ENCODE measurements at regions not wholly inside any gene's neighbourhood (a gene's known extent, or its start where the extent isn't known, plus 50 kb on each side); places are given as distances from the start of the nearest gene placed in this dataset.
A peak's percentile ranks its signal among the peaks of the same experiment; 100 is the strongest.

GRCh38 chr16:85356157-85356556, 243.9 kb upstream of the CIBAR2 start:
- no peak for DNase-seq (ENCODE audit: low read depth in 2 of 2, low spot score in 1 of 2)

- DNase-seq (ENCODE audit: low read depth in 2 of 2, low spot score in 1 of 2): no peak
These were observed 245.1 kb upstream of the CIBAR2 start for GRCh38 chr16:85357323-85357722.

- DNase-seq (ENCODE audit: low read depth in 2 of 2, low spot score in 1 of 2): no peak
These were observed 245.7 kb upstream of the CIBAR2 start for GRCh38 chr16:85357924-85358505.

DNA sequence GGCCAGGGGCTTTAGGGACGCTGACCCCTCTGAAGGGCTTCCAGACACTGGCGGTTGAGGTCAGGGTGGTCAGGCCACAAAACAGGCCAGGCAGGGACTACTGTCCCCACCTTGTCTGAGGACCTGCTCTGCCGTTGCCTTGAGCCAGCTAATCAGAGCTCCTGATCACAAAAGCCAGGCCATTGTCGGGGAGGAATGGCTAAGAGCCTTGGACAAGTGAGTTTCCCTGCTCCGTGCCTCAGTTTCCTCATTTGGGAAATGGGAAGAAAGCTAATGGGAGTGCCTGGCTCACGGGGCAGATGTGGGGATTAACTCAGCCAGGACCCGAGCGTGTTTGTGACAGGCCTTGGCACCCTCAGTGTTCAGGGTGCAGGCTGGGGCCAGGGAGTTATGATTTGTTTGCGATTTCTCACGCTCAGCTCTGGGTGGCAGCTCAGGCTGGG, 246.5 kb upstream of the CIBAR2 start:
- no peak for DNase-seq (ENCODE audit: low read depth in 2 of 2, low spot score in 1 of 2)

- no peak for DNase-seq (ENCODE audit: low read depth in 2 of 2, low spot score in 1 of 2)
These were observed 247.0 kb upstream of the CIBAR2 start for GRCh38 chr16:85359147-85359822.

GRCh38 chr16:85360323-85361277, 248.3 kb upstream of the CIBAR2 start:
- DNase-seq (ENCODE audit: low read depth in 2 of 2, low spot score in 1 of 2): no peak

DNA sequence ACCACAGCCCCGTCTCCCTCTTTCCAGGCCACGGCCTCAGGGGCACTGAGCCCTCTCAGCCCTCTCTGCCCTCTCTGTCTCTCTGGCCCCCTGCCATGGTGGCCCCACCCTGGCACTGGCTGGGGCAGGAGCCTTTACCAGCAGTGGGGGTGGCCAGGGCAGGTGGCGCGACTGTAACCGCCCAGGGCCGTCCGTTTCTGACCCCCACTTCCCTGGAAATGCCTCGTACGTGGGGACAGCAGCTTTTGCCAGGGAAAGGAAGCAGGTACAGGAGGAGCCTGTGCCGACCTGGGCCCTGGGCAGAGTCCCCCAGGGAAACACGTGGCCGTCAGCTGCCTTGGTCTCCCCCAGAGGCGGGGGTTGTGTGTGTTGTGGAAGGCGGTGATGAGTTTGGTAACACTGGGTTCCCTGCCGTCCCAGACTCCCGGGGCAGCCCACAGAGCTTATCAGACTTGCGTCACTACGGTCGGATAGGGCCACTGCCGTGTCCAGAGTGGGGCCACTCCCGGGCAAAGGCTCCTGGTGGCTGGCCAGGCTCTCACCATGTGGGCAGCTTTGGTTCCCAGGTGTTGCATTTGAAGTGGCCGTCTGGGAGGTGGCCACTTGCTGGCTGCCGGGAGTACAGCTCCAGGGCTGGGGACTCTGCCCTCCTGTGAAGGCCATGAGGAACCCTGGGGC, 249.3 kb upstream of the CIBAR2 start:
- no peak for DNase-seq (ENCODE audit: low read depth in 2 of 2, low spot score in 1 of 2)

GRCh38 chr16:85362443-85362842, 250.2 kb upstream of the CIBAR2 start:
- no peak for DNase-seq (ENCODE audit: low read depth in 2 of 2, low spot score in 1 of 2)

- DNase-seq (ENCODE audit: low read depth in 2 of 2, low spot score in 1 of 2): no peak
These were observed 249.7 kb upstream of the GSE1 start for GRCh38 chr16:85363427-85363826.

GRCh38 chr16:85363881-85364280, 249.2 kb upstream of the GSE1 start:
- DNase-seq (ENCODE audit: low read depth in 2 of 2, low spot score in 1 of 2): no peak

- DNase-seq (ENCODE audit: low read depth in 2 of 2, low spot score in 1 of 2): no peak
These were observed 248.6 kb upstream of the GSE1 start for GRCh38 chr16:85364323-85365040.

DNA sequence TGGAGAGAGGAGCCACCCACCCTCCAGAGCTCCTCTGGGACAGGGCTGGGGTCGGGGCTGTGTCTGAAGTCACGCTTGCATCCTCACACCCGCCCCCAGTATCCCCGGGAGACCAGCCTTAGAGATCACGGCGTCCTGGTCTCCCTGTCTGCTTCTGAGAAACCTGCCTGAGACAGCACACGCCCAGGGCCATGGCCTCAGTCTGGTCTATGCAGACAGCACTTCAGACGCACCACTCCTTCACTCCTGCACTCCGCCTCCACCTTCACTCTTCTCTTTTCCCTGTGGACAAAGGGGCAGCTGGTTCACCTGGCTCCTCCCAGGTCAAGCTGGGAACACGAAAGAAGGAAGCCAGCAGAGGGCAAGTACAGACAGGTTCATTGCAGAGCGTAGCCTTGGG, 248.0 kb upstream of the GSE1 start:
- no peak for DNase-seq (ENCODE audit: low read depth in 2 of 2, low spot score in 1 of 2)

- no peak for DNase-seq (ENCODE audit: low read depth in 2 of 2, low spot score in 1 of 2)
These were observed 246.9 kb upstream of the GSE1 start for GRCh38 chr16:85366031-85366763.

DNA sequence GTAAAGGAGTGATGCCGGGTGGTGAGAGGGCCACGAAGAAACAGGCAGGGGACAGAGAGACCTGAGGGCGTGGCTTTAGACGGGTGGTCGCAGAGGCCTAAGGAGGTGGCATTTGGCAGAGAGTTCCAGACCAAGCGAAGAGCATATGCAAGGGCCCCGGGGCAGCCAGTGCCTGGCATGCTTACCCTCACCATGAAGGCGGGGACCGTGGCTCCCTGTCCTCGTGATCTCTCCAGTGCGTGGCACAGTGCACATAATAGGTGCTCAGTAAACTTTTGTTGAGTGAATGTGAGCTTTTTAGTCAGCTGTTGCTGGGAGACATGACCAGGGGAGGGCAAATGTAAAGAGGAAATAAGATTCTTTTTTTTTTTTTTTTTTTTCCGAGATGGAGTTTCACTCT, 245.6 kb upstream of the GSE1 start:
- DNase-seq (ENCODE audit: low read depth in 2 of 2, low spot score in 1 of 2): no peak

GRCh38 chr16:85369060-85369459, 244.1 kb upstream of the GSE1 start:
- no peak for DNase-seq (ENCODE audit: low read depth in 2 of 2, low spot score in 1 of 2)

DNA sequence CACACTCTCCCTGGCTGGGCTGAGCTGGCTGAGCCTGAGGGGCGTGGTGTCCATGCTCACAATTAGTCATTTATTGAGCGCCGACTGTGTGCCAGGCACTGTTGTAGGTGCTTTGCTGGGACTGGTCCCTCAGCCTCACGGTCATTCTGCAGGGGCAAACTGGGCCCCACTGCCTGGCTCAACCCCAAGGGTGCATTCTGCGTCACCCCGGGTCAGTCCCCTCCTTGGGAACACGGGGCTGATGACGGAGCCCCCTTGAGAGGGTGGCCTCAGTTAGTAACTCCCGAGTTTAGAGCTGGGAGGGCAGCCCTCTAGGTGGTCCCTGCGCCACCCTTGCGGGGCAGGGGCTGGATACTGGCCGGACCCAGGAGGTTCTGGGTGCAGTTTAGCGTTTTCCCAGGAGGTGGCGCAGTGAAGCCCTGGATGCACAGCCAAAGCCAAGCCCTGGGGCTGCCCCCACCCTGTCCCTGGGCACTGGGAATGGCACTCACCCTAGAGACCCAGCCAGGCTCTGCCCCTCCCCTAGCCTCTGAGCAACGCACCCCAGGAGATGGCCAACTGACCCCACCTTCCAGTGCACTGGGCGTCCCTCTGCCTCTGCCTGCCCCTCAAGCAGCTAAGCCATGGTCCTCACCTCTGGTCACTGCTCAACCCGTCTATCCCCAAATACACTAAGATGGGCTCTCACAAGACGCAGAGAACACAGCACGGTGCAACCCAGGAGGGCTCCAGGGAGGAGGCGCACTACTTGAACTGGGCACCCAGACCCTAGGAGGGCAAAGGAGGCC, 243.2 kb upstream of the GSE1 start:
- peak in 1 of 2 donors; percentile 8 for DNase-seq (ENCODE audit: low read depth in 2 of 2, low spot score in 1 of 2)

DNA sequence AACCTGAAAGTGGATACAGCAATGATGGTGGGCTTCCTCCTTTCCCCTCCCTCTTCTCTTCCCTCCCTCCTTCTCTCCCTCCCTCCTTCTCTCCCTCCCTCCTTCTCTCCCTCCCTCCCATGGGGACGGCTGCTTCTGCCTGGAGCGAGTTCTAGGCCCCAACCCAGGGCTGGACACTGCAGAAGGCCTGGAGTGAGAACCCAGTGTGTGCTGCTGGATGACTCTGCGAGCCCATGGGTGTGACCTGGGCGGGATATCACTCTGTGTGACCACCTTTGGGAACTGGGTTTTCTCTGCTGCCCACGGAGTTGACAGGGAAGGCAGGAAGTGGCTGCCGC, 242.6 kb upstream of the GSE1 start:
- DNase-seq (ENCODE audit: low read depth in 2 of 2, low spot score in 1 of 2): no peak

- DNase-seq (ENCODE audit: low read depth in 2 of 2, low spot score in 1 of 2): no peak
These were observed 242.1 kb upstream of the GSE1 start for GRCh38 chr16:85370881-85371651.

- DNase-seq (ENCODE audit: low read depth in 2 of 2, low spot score in 1 of 2): no peak
These were observed 241.2 kb upstream of the GSE1 start for GRCh38 chr16:85371948-85372347.
